Tibial nerve (tissue), 4 donors: ENCODE measurements at regions not wholly inside any gene's neighbourhood (a gene's known extent, or its start where the extent isn't known, plus 50 kb on each side); places are given as distances from the start of the nearest gene placed in this dataset.

Experiments
- DNase-seq, 2 donors: peaks; one replicate each; pipeline ENCODE4 v3.0.0-alpha.2; 2019; ENCODE audit warnings: low spot score in 2 of 2
- H3K27ac ChIP-seq, 4 donors: fragments of 200-600 bp; sonication (generic) in 3 of 4; one replicate each; pipeline ENCODE4 v1.5.1; 2017 to 2019; ENCODE audit warnings: mild to moderate bottlenecking in 1 of 4
- H3K27me3 ChIP-seq, 2 donors: fragments of 200-600 bp; sonication (generic) in 1 of 2; one replicate each; pipeline versions ENCODE4 v1.5.1 to v1.6.0; 2017 to 2019
- H3K36me3 ChIP-seq, 3 donors: fragments of 200-600 bp; sonication (generic); one replicate each; pipeline ENCODE4 v1.5.1; 2018 to 2019
- H3K4me1 ChIP-seq, 4 donors: fragments of 200-600 bp; sonication (generic) in 3 of 4; one replicate each; pipeline ENCODE4 v1.5.1; 2017 to 2019
- H3K4me3 ChIP-seq, 4 donors: fragments of 200-600 bp; sonication (generic) in 3 of 4; one replicate each; pipeline ENCODE4 v1.5.1; 2017 to 2019; ENCODE audit warnings: mild to moderate bottlenecking in 1 of 4, moderate library complexity in 1 of 4
- H3K9me3 ChIP-seq, 4 donors: fragments of 200-600 bp; sonication (generic) in 3 of 4; one replicate each; pipeline ENCODE4 v1.5.1; 2017 to 2019
- CTCF ChIP-seq, 5 experiments: fragments of 200-600 bp in 3 of 5; fragments of 450-650 bp in 2 of 5; sonication (generic) in 3 of 5; IDR thresholded peaks; one replicate each; pipeline ENCODE4 v1.5.1; 2016 to 2019; ENCODE audit warnings: antibody characterized with exemption in 5 of 5, mild to moderate bottlenecking in 3 of 5, moderate library complexity in 2 of 5
- EP300 ChIP-seq, 2 donors: sonication (generic); formaldehyde crosslinking; IDR thresholded peaks; one replicate each; pipeline ENCODE4 v1.6.1; 2017; ENCODE audit warnings: antibody characterized with exemption in 2 of 2, mild to moderate bottlenecking in 1 of 2
- POLR2A ChIP-seq, 2 donors: fragments of 450-650 bp; IDR thresholded peaks; one replicate each; pipeline ENCODE4 v1.6.1; 2017; ENCODE audit warnings: antibody characterized with exemption in 2 of 2, mild to moderate bottlenecking in 2 of 2, moderate library complexity in 2 of 2
- WGBS, 2 donors: methylation state at CpG; one replicate each; pipeline ENCODE4 v1.1.5; 2018; 5-methylcytosine and 5-hydroxymethylcytosine counted together

GRCh38 chr5:56447232-56447631 is 214.1 kb upstream of the ANKRD55 start:
- Histone ChIP-seq H3K27ac (no peak overlapping the region), H3K4me1 (peaks cover 0 to 40% (median 0%) of the 10 kb centered on the region in 4 donors), H3K4me3 (no peak overlapping the region), H3K9me3 (no peaks in the 10 kb centered on the region), H3K36me3 (no peaks in the 10 kb centered on the region), H3K27me3 (no peaks in the 10 kb centered on the region)
- peak in 1 of 2 donors; percentile 52 for DNase-seq
- TF ChIP-seq EP300 (IDR thresholded peaks at IDR 0.05) (no peak), POLR2A (IDR thresholded peaks at IDR 0.05) (no peak), CTCF (IDR thresholded peaks at IDR 0.05) (no peak)
- 76 to 79% methylated on average over 4 of the region's 4 CpGs for WGBS, 2 donors

GRCh38 chr5:56446728-56447127 is 213.6 kb upstream of the ANKRD55 start:
- Histone ChIP-seq H3K4me1 (peaks cover 0 to 41% (median 1%) of the 10 kb centered on the region in 4 donors), H3K36me3 (no peaks in the 10 kb centered on the region), H3K4me3 (no peak overlapping the region), H3K27ac (no peak overlapping the region), H3K9me3 (no peaks in the 10 kb centered on the region), H3K27me3 (no peaks in the 10 kb centered on the region)
- no peak for TF ChIP-seq CTCF (IDR thresholded peaks at IDR 0.05)
- no peak for TF ChIP-seq EP300 (IDR thresholded peaks at IDR 0.05)
- no peak for TF ChIP-seq POLR2A (IDR thresholded peaks at IDR 0.05)
- no peak for DNase-seq

GRCh38 chr5:56443826-56444225 is 210.7 kb upstream of the ANKRD55 start:
- no peaks in the 10 kb centered on the region for H3K36me3 ChIP-seq
- 96 to 100% methylated on average over 2 of the region's 2 CpGs for whole genome bisulfite sequencing, 2 donors
- no peak overlapping the region for H3K4me3 ChIP-seq
- no peaks in the 10 kb centered on the region for H3K27me3 ChIP-seq
- DNase-seq = no peak
- H3K27ac ChIP-seq = no peak overlapping the region
- no peaks in the 10 kb centered on the region for H3K9me3 ChIP-seq
- H3K4me1 ChIP-seq = peaks cover 0 to 27% (median 2%) of the 10 kb centered on the region in 4 donors
- TF ChIP-seq EP300 (IDR thresholded peaks at IDR 0.05) (no peak), CTCF (IDR thresholded peaks at IDR 0.05) (no peak), POLR2A (IDR thresholded peaks at IDR 0.05) (no peak)

GRCh38 chr5:56440871-56441740 is 208.0 kb upstream of the ANKRD55 start:
- no peak overlapping the region for H3K4me3 ChIP-seq
- no peaks in the 10 kb centered on the region for H3K36me3 ChIP-seq
- peak overlapping the region in 3 of 4 donors; percentile 9 to 64 (median 53) for H3K27ac ChIP-seq
- peak; percentile 59 to 93 for TF ChIP-seq EP300 (IDR thresholded peaks at IDR 0.05)
- TF ChIP-seq CTCF (IDR thresholded peaks at IDR 0.05) = no peak
- peak in 1 of 2 donors; percentile 48 for DNase-seq
- peaks cover 0 to 18% (median 2%) of the 10 kb centered on the region in 4 donors for H3K4me1 ChIP-seq
- 53% methylated on average over 7 of the region's 7 CpGs for WGBS, 2 donors
- no peaks in the 10 kb centered on the region for H3K9me3 ChIP-seq
- no peaks in the 10 kb centered on the region for H3K27me3 ChIP-seq

GRCh38 chr5:56434986-56435385 is 201.9 kb upstream of the ANKRD55 start:
- Histone ChIP-seq H3K27ac (no peak overlapping the region), H3K4me3 (no peak overlapping the region), H3K36me3 (no peaks in the 10 kb centered on the region), H3K4me1 (no peaks in the 10 kb centered on the region), H3K27me3 (no peaks in the 10 kb centered on the region), H3K9me3 (no peaks in the 10 kb centered on the region)
- TF ChIP-seq CTCF (IDR thresholded peaks at IDR 0.05) = no peak
- no peak for DNase-seq
- WGBS, 2 donors = 85 to 89% methylated on average over 3 of the region's 3 CpGs
